H9 (cell line): ENCODE measurements at regions not wholly inside any gene's neighbourhood (a gene's known extent, or its start where the extent isn't known, plus 50 kb on each side); places are given as distances from the start of the nearest gene placed in this dataset.

Source experiments
- DNase-seq: peaks from one replicate; pipeline ENCODE4 v3.0.0-alpha.2; 2017
- H2AFZ ChIP-seq: one replicate; pipeline ENCODE4 v1.6.1; 2013; ENCODE audit warnings: mild to moderate bottlenecking, low read length, control low read depth, moderate library complexity
- H2AK5ac ChIP-seq: 2 replicates; pipeline ENCODE4 v1.6.1; 2013; ENCODE audit warnings: low read length, control low read depth, mixed read lengths; ENCODE audit not compliant: insufficient read length
- H2BK120ac ChIP-seq: one replicate; pipeline ENCODE4 v1.6.1; 2013; ENCODE audit warnings: low read depth, mild to moderate bottlenecking, low read length, control low read depth, inconsistent platforms; ENCODE audit not compliant: poor library complexity, severe bottlenecking
- H2BK12ac ChIP-seq: 2 replicates; pipeline ENCODE4 v1.6.1; 2013; ENCODE audit warnings: low read length, control low read depth, mixed read lengths, low read depth; ENCODE audit not compliant: insufficient read length
- H2BK15ac ChIP-seq: 2 replicates; pipeline ENCODE4 v1.6.1; 2013; ENCODE audit warnings: low read depth, low read length, control low read depth
- H2BK20ac ChIP-seq: one replicate; pipeline ENCODE4 v1.6.1; 2013; ENCODE audit warnings: low read depth, mild to moderate bottlenecking, low read length, control low read depth, inconsistent platforms; ENCODE audit not compliant: poor library complexity, severe bottlenecking
- H2BK5ac ChIP-seq: 2 replicates; pipeline ENCODE4 v1.6.1; 2013; ENCODE audit warnings: low read length, control low read depth, mixed read lengths; ENCODE audit not compliant: insufficient read length
- H3K14ac ChIP-seq: 2 replicates; pipeline ENCODE4 v1.6.1; 2013; ENCODE audit warnings: low read length, control low read depth; ENCODE audit not compliant: insufficient read depth
- H3K18ac ChIP-seq: 2 replicates; pipeline ENCODE4 v1.6.1; 2013; ENCODE audit warnings: low read depth, mild to moderate bottlenecking, mixed read lengths, low read length, control low read depth; ENCODE audit not compliant: insufficient read length
- H3K23ac ChIP-seq: 2 replicates; pipeline ENCODE4 v1.6.1; 2013; ENCODE audit warnings: low read length, control low read depth, mixed read lengths, low read depth; ENCODE audit not compliant: insufficient read length
- H3K23me2 ChIP-seq: 2 replicates; pipeline ENCODE4 v1.6.1; 2013; ENCODE audit warnings: low read depth, mild to moderate bottlenecking, mixed read lengths, low read length, control low read depth; ENCODE audit not compliant: insufficient read length, poor library complexity, severe bottlenecking
- H3K27ac ChIP-seq: 2 replicates; pipeline ENCODE4 v1.5.1; 2013; ENCODE audit warnings: low read length, control low read depth, mixed read lengths, low read depth; ENCODE audit not compliant: insufficient read length
- H3K27me3 ChIP-seq: 2 replicates; pipeline ENCODE4 v1.6.1; 2013; ENCODE audit warnings: low read length, control low read depth, inconsistent platforms; ENCODE audit not compliant: insufficient read depth
- H3K4ac ChIP-seq: 2 replicates; pipeline ENCODE4 v1.6.1; 2013; ENCODE audit warnings: low read depth, mild to moderate bottlenecking, control low read depth, inconsistent platforms, low read length, moderate library complexity
- H3K4me1 ChIP-seq: 2 replicates; pipeline ENCODE4 v1.6.1; 2013; ENCODE audit warnings: low read length, control low read depth, inconsistent platforms; ENCODE audit not compliant: insufficient read depth
- H3K4me2 ChIP-seq: 2 replicates; pipeline ENCODE4 v1.6.1; 2013; ENCODE audit warnings: low read length, control low read depth, mixed read lengths; ENCODE audit not compliant: insufficient read length, insufficient read depth
- H3K56ac ChIP-seq: 2 replicates; pipeline ENCODE4 v1.6.1; 2013; ENCODE audit warnings: low read depth, mild to moderate bottlenecking, mixed read lengths, low read length, control low read depth; ENCODE audit not compliant: insufficient read length
- H3K79me1 ChIP-seq: 2 replicates; pipeline ENCODE4 v1.6.1; 2013; ENCODE audit warnings: low read depth, mild to moderate bottlenecking, moderate library complexity, low read length, control low read depth, inconsistent platforms; ENCODE audit not compliant: insufficient read depth, poor library complexity, severe bottlenecking
- H3K79me2 ChIP-seq: 2 replicates; pipeline ENCODE4 v1.6.1; 2013; ENCODE audit warnings: low read length, control low read depth, inconsistent platforms; ENCODE audit not compliant: insufficient read depth
- H3K9ac ChIP-seq: 2 replicates; pipeline ENCODE4 v1.6.1; 2013; ENCODE audit warnings: low read length, control low read depth, mixed read lengths; ENCODE audit not compliant: insufficient read length; ENCODE audit errors: extremely low read depth
- H3K9me3 ChIP-seq: one replicate; pipeline ENCODE4 v1.6.1; 2013; ENCODE audit warnings: low read depth, low read length, inconsistent platforms; ENCODE audit not compliant: control insufficient read depth
- H3T11ph ChIP-seq: one replicate; pipeline ENCODE4 v1.6.1; 2013; ENCODE audit warnings: mild to moderate bottlenecking, low read length, control low read depth, inconsistent platforms
- H4K20me1 ChIP-seq: one replicate; pipeline ENCODE4 v1.6.1; 2013; ENCODE audit not compliant: control insufficient read depth, insufficient read length, insufficient read depth
- H4K5ac ChIP-seq: 2 replicates; pipeline ENCODE4 v1.6.1; 2013; ENCODE audit warnings: low read depth, mild to moderate bottlenecking, mixed read lengths, low read length, control low read depth; ENCODE audit not compliant: insufficient read length
- H4K8ac ChIP-seq: replicated peaks from 2 replicates; pipeline ENCODE4 v1.6.1; 2013; ENCODE audit warnings: low read length, control low read depth, mixed read lengths, low read depth; ENCODE audit not compliant: insufficient read length
- H4K91ac ChIP-seq: 2 replicates; pipeline ENCODE4 v1.6.1; 2013; ENCODE audit warnings: low read depth, mild to moderate bottlenecking, moderate library complexity, mixed read lengths, low read length, control low read depth; ENCODE audit not compliant: insufficient read length
- H3K27ac Mint-ChIP-seq, 3 experiments: 2 replicates in 2 of 3; 3 replicates in 1 of 3; pipeline ENCODE4 v1.8.0; 2020 to 2021; ENCODE audit warnings: mixed read lengths in 3 of 3, mild to moderate bottlenecking in 1 of 3, moderate library complexity in 1 of 3
- H3K27me3 Mint-ChIP-seq: 2 replicates; pipeline ENCODE4 v1.8.0; 2021; ENCODE audit warnings: low read depth, mild to moderate bottlenecking, moderate library complexity, mixed read lengths
- H3K36me3 Mint-ChIP-seq, 3 experiments: 2 replicates in 2 of 3; 3 replicates in 1 of 3; pipeline ENCODE4 v1.8.0; 2020 to 2021; ENCODE audit warnings: low read depth in 3 of 3, mixed read lengths in 3 of 3; ENCODE audit not compliant: insufficient read depth in 1 of 3
- H3K4me1 Mint-ChIP-seq, 2 experiments: 2 replicates each; pipeline ENCODE4 v1.8.0; 2020; ENCODE audit warnings: mixed read lengths in 2 of 2
- H3K4me3 Mint-ChIP-seq, 2 experiments: 2 replicates in 1 of 2; 3 replicates in 1 of 2; pipeline ENCODE4 v1.8.0; 2020 to 2021; ENCODE audit warnings: mild to moderate bottlenecking in 2 of 2, mixed read lengths in 2 of 2, moderate library complexity in 1 of 2
- H3K9me3 Mint-ChIP-seq, 2 experiments: 2 replicates in 1 of 2; 3 replicates in 1 of 2; pipeline ENCODE4 v1.8.0; 2020; ENCODE audit warnings: mild to moderate bottlenecking in 2 of 2, mixed read lengths in 2 of 2, moderate library complexity in 1 of 2
- CTCF ChIP-seq: fragments of 200-600 bp; sonication (generic); conservative IDR thresholded peaks from 3 replicates; pipeline ENCODE4 v1.8.0; 2021; ENCODE audit warnings: antibody characterized with exemption, mild to moderate bottlenecking

- Histone ChIP-seq H3K4ac (no peak overlapping the region), H3K18ac (no peak overlapping the region), H3K4me2 (no peak overlapping the region), H2BK15ac (no peak overlapping the region), H3K27ac (no peak overlapping the region), H3K9me3 (no peaks in the 10 kb centered on the region), H4K20me1 (no peaks in the 10 kb centered on the region), H2BK20ac (no peak overlapping the region), H2BK120ac (no peak overlapping the region), H2BK12ac (no peak overlapping the region), H3K79me2 (no peaks in the 10 kb centered on the region), H3K79me1 (no peaks in the 10 kb centered on the region), H4K8ac (no peak overlapping the region), H3K56ac (no peak overlapping the region), H3K9ac (no peak overlapping the region), H3K23me2 (no peaks in the 10 kb centered on the region), H3K27me3 (no peaks in the 10 kb centered on the region), H2AFZ (no peak overlapping the region), H3T11ph (no peak overlapping the region), H3K14ac (no peak overlapping the region), H2BK5ac (no peak overlapping the region), H3K4me1 (peaks cover 2% of the 10 kb centered on the region; the same call in 1 of the 2 replicates), H2AK5ac (no peak overlapping the region), H3K23ac (no peak overlapping the region), H4K5ac (no peak overlapping the region), H4K91ac (no peak overlapping the region)
- H3K27me3 Mint-ChIP-seq: no peaks in the 10 kb centered on the region
- no peak for TF ChIP-seq CTCF
- no peak overlapping the region for H3K27ac Mint-ChIP-seq
- peaks cover 30 to 35% of the 10 kb centered on the region in 2 experiments for H3K4me1 Mint-ChIP-seq
- H3K36me3 Mint-ChIP-seq: peaks cover 25 to 39% (median 39%) of the 10 kb centered on the region in 3 experiments
- H3K9me3 Mint-ChIP-seq: peaks cover 35 to 36% of the 10 kb centered on the region in 2 experiments
- H3K4me3 Mint-ChIP-seq: no peak overlapping the region
- no peak for DNase-seq
These were observed 346.6 kb upstream of the PABPC4L start for GRCh38 chr4:134548052-134548628.
